ENCODE measurements at regions not wholly inside any gene's neighbourhood (a gene's known extent, or its start where the extent isn't known, plus 50 kb on each side); places are given as distances from the start of the nearest gene placed in this dataset.
"Not testable (repeated sequence)": the region's sequence is repeated elsewhere in the genome, so short reads cannot be mapped to it uniquely, and the experiment has no call there.

DNA sequence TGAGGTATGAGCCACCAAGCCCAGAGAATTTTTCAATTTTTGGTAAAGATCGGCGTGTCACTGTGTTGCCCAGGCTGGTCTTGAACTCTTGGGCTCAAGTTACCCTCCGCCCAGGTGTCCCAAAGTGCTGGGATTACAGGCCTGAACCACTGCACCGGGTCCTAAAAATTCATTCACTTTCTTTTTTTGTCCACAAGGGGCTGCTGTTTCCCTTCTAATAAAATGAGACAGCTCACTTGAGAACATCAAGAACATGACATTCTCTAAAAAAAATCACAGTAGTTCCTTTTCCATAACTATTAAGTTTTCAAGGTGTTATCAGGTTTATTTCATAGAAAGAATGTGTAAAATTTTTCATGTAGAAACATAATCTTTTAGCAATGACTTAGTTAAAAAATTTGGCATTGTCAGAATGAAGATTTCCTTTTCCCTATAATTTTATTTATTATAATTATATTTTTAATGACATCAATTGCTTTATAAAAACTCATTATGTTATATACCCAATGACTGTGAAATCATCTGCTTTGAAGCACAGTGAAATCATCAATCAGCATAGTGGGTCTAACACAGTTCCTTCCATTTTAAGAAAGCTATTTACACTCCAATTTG lies 1723.8 kb upstream of the DEFB115 start:
- not testable (repeated sequence) for DNase-seq (ENCODE audit: low read depth)

DNA sequence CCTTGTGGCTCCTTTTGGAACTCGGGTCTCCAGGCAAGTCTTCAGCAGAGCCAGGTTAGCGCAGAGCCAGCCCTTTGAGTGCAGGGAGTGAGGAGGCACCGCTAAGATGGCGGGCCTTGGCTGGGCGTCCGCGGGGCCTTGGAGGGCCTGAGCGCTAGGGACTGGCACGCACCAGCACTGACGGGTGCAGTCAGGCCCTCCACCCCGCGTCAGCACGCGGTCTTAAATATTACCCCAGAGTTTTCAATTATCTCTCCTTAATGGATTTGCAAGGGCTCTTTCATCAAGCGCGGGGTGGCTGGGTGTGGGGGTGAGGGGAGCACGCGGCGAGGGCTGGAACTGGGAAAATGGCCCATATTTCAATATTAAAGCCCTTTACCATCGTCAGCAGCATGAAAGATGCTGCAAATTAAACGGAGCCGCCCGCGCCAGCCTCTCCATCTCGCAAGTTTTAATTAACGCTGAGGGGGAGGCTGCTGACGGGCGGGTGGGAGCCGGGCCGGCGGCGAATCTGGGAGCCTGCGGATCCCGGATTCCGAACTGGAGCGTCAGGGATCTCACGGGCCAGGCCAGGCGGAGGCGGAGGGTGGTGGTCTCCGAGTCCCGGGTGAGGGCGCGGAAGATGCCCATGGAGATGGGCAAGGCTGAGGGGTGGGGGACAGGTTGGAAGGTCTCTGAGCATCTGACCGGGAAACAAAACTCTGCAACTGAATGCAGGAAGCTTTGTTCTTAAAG lies 1690.4 kb upstream of the DEFB115 start:
- not testable (repeated sequence) for DNase-seq (ENCODE audit: low read depth)

DNA sequence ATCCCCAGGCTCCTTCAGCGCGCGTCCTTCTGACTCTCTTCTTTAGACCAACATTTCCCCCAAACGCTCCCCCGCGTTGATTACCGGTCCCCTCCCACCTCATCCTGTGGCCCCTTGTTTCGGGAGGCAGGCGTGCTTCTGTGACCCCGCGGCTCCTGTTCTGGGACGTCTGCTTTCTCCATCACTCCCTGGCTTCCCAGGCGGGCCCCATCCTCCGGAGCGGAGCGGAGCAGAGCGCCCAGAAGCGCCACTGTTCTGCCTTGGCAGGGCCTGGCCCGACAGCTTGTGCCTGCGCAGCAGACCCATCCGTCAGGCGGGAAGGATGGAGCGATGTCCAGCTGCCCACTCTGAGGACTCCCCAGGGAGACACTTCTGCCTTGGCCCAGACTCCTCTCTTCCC lies 1689.8 kb upstream of the DEFB115 start:
- not testable (repeated sequence) for DNase-seq (ENCODE audit: low read depth)

DNA sequence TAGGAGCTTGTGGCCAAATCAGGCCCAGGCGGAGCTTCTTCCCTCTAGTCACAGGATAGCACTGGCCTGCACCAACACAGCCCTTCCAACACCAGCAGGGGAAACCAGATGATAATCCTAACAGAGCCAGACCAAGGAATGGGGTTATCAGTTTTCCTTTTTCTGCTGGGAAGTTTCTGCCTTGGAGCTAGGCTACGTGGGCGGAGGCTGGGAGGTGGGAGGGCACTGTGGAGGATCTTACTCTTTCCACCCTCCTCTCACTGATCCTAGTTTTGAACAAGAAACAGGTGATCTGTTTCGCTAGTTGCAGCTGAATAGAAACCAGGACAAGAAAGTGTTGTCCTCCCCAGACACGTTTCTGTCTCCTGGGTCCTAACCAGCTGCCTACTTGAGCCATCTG lies 1687.3 kb upstream of the DEFB115 start:
- DNase-seq (ENCODE audit: low read depth) = not testable (repeated sequence)

DNA sequence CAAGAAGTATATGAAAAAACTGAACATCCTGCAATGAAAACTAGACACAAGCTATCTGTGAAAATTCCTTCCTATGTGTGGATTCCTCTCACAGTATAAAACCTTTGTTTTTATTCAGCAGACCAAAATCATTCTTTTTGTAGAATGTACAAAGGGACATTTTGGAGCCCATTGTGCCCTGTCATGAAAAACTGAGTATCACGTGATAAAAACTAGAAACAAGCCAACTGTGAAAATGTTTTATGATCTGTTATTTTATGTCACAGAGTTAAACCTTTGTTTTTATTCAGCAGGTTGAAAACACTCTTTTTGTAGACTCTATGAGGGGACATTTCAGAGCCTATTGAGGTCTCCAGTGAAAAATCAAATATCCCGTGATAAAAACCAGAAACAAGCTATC lies 1667.9 kb upstream of the DEFB115 start:
- DNase-seq (ENCODE audit: low read depth) = not testable (repeated sequence)

DNA sequence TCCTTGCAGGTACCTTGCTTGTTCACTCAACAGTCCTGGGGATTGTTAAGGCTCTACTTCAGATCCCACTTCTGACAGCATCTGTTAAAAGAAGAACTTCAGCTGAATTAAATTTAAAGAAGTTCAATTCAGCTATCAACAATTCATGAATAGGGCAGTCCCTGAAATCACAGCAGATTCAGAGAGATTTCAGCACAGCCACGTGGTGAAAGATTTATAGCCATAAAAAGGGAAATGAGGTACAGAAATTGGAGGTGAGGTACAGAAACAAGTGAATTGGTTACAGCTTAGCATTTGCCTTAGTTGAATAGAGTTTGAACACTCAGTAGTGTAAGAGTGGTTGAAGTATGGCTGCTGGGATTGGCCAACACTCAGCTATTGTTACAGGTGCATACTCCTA lies 1653.3 kb upstream of the DEFB115 start:
- not testable (repeated sequence) for DNase-seq (ENCODE audit: low read depth)

DNA sequence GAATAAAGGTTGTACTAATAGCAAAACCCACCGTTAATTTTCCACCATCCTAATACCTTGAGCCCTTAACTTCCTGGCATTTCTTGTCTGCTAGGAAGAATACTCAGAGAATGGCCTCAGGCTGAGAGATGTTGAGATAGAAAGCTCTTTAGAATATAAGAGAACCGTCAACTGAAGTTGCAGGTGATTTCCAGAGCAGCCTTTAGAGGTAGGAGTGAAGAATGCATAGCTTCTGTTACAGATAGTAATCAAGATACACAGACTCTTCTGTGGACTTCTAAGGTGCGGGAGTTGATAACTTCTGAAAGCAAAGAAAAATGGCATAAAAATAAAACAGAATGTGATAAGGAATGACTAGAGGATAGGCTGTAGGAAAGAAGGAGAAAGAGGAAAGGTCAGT lies 1651.3 kb upstream of the DEFB115 start:
- not testable (repeated sequence) for DNase-seq (ENCODE audit: low read depth)

DNA sequence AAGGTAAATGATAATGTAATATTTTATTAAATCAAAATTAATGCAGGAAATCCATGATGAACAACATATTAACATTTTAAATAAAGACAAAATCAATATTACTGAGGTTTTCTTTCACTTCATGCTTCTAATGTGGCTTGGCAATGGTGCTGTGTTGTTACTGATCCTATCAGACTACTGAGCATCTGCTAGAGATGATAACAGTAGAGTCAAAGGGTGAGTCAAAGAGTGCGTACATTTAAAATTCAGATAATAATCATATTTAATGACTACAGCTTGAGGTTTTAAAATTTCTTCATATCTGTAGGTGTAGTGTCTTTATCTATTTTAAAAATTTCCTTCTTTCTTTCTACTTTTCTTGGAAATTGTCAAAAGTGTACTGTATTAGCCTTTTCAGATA lies 1628.1 kb upstream of the DEFB115 start:
- not testable (repeated sequence) for DNase-seq (ENCODE audit: low read depth)

Measured in fibroblast of the conjunctiva (primary cell).